NB4 (cell line): ENCODE measurements at regions not wholly inside any gene's neighbourhood (a gene's known extent, or its start where the extent isn't known, plus 50 kb on each side); places are given as distances from the start of the nearest gene placed in this dataset.

Source experiments
- CTCF ChIP-seq: IDR thresholded peaks from one replicate; pipeline ENCODE4 v1.5.1; 2012; ENCODE audit warnings: low read depth, low read length
- MYC ChIP-seq: IDR thresholded peaks from 2 replicates; pipeline ENCODE4 v1.6.1; 2011; ENCODE audit warnings: low read depth, low read length
- POLR2A ChIP-seq: IDR thresholded peaks from 2 replicates; pipeline ENCODE4 v1.6.1; 2011; ENCODE audit warnings: mild to moderate bottlenecking; ENCODE audit not compliant: insufficient read length; ENCODE audit errors: extremely low read depth

- TF ChIP-seq POLR2A (no peak), CTCF (no peak), MYC (no peak)
Observed at GRCh38 chr13:44865722-44866410, 123.4 kb downstream of the NUFIP1 start.
